DMS 273 (cell line): ENCODE measurements at regions not wholly inside any gene's neighbourhood (a gene's known extent, or its start where the extent isn't known, plus 50 kb on each side); places are given as distances from the start of the nearest gene placed in this dataset.

Experiments
- DNase-seq: peaks from one replicate; lab custom pipeline; 2025; ENCODE audit not compliant: unreplicated experiment; lab: John Stamatoyannopoulos, UW

DNA sequence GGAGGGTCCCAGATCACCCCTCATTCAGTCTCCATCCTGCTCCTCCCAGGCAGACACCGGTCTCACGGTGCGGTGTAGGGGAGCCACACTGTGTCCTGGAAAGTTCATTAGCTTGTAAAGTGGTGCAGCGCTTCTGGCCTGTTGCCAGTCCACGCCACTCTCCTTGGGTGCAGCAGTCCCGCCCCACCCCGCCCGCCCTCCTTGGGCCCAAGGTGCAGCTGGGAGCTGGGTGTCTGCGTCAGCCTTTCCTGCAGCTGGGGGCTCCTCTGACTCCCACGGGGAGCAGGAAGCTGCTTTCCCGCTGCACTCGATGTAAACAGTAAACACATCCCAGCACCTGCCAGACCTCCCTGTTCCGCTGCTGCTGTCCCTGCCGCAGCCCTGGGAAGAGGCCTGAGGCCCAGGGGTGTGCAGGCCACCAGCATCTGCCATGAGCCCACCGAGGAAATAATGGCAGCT lies 53.8 kb upstream of the ASB18 start:
- DNase-seq: no peak

GRCh38 chr2:236318401-236318800 lies 54.2 kb upstream of the ASB18 start:
- no peak for DNase-seq

- no peak for DNase-seq
These were observed 54.8 kb upstream of the ASB18 start for GRCh38 chr2:236319036-236319435.

DNA sequence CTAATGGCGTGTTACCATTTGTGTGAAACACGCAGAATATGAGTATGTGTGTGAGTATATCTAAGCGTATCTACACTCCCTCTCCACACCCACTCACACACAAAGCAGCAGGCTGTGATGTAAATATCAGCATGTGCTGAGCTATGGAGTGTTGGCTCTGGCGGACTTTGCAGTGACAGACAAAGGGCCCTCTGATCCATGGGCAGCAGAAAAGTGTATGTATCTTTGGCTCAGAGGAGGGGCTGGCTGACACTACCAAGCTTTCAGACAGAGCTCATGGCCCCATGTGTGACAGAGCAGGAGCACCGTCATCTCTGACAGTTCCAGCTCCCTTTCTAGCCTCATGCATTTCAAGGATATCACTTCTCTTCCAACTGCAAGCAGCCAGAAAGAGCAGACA lies 57.2 kb upstream of the ASB18 start:
- DNase-seq: no peak

- no peak for DNase-seq
These were observed 69.4 kb upstream of the ASB18 start for GRCh38 chr2:236333417-236334121.

- no peak for DNase-seq
These were observed 70.1 kb upstream of the ASB18 start for GRCh38 chr2:236334122-236334876.

GRCh38 chr2:236335696-236336574 lies 71.7 kb upstream of the ASB18 start:
- DNase-seq: no peak

GRCh38 chr2:236336575-236337464 lies 72.6 kb upstream of the ASB18 start:
- DNase-seq: no peak

DNA sequence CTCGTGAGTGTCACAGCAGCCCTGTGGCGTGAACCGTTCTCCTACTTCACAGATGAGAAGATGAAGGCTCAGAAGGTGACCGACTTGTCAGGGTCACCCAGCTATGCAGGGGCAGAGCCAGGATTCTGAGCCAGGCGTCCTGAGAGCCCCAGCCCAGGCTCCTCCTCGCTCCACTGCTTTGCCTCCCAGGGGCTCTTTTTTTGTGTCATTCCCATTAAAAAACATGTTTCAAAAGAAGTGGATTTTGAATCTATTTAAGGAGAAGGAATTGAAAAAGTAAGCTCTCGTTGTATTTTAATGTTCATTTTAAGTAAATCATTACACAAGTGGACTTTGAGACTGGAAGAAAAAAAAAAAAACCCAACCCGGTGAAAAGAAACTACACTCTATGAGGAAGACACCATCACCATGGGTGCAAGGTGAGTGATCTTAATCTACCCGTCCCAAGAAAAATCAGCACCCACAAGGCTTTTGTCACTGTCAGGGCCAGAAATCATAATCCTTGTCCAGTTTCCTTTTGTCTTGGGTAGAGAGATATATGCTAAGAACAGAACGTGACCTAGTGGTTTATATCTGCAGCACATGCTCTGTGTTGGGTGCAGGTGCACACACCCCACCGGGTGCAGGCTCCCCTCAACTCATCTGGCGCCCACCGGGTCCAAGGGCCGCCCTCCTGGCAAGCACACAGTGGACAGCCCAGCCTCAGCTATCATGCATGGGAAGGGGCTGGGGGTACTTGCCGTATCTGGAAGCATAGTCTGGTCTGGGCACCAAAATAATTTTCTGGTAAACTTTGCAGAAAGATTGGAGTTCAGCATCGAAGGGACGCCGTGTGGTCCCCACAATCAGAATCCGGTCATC lies 73.5 kb upstream of the ASB18 start:
- DNase-seq: no peak

DNA sequence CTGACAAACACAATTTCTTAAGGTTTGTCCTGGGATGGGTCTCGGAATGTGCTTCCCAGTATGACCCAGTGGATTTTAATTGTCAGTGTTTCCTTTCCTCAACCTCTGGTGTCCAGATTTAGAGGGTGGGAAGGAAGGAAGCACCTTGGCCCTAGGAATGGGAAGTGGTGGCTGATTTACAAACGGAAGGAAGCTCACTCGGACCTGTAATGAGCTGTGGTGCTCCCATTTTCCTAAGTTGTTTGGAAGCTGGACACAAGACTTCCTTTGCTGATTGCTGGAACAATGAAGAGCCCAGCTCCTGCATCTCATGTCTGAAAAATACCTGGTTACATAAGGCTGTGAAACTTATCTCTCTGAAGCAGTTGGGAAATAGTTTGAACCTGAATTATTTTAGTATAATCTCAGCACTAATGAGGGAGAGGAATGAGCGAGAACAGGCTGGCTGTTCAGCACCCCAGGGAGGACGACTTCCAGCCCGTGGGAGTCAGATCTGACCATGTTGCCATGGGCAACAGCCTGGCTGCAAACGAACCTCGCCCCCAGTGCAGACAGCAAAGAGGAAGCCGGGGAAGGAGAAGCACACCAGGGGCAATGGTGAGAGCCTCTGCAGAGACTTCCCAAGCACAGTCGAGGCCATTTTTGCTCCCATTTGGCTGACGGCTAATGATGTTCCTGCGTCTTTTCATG lies 74.4 kb upstream of the ASB18 start:
- DNase-seq: peak; percentile 67

GRCh38 chr2:236340251-236340650 lies 76.0 kb upstream of the ASB18 start:
- DNase-seq: no peak

GRCh38 chr2:236341067-236341466 lies 76.9 kb upstream of the ASB18 start:
- no peak for DNase-seq

- no peak for DNase-seq
These were observed 77.5 kb upstream of the ASB18 start for GRCh38 chr2:236341721-236342120.

DNA sequence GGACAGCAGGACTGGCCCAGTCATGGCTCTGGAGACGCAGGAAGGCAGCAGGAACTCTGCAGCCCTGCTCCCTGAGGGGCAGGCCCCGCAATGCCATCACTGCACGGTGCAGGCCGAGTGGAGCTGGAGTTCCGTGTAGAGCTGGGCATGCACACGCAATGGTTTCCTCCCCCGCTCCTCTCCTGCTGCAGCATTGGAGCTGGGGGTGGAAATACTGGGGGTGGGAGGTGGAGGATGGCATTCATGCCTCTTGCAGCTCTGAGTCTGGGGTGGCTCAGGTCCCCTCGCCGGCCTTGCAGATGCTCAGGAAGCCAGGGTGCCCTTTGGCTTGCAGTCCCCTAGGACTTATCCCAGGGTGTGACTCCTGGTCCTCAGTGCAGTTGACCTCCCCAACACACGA lies 78.3 kb upstream of the ASB18 start:
- DNase-seq: no peak

DNA sequence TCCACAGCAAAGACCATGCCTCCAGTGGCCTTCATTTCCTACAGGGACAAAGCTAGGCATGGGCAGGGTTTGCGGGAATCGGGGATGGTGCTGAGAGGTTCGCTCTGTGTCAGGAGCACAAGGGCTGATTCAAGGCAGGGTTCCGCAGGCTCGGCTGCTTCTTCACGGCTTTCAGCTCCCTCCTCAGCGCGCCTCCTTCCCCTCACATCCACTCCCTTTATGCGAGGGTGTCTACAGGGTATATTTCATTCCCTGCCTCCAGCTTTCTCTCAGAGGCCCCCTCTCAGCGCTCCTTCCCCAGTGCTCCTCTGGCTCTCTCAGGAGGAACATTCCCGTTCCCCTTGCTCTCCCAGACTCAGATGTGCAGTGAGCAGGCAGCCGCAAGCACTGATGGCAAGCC lies 78.7 kb upstream of the ASB18 start:
- no peak for DNase-seq

DNA sequence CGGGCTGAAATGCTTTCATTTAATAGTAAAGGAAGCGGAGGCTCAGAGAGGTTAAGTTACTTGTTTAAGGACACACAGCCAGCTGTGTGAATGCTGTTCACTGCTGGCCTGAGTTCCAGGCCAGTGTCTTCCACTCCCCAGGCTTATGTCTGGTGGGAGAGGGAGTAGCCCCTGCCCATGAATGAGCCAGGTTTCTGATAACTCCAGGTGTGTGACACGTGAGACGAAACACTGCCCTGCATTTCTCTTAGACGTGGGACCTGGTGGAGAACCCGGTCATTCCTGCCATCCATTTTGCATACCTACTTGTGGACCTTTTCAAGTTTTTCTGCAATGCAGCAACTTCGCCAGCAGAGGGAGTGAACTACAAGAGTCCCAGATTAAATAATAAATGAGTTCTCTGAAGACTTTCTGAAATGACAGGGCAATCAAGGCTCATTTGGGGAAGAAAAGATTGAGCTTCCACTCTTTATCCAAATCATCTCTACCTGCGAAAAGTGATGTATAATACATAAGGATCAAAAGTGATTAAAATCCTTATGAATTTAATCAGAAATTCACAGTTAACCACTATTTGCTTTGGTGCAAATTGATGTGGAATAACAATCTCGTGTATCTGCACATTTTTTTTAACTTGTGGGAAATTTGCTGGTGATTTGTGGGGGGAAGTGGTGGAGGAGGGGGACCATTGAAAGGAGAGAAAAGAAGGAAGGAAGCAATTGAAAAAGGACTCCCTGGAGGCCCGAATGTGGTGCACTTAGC lies 79.4 kb upstream of the ASB18 start:
- DNase-seq: peak; percentile 88

DNA sequence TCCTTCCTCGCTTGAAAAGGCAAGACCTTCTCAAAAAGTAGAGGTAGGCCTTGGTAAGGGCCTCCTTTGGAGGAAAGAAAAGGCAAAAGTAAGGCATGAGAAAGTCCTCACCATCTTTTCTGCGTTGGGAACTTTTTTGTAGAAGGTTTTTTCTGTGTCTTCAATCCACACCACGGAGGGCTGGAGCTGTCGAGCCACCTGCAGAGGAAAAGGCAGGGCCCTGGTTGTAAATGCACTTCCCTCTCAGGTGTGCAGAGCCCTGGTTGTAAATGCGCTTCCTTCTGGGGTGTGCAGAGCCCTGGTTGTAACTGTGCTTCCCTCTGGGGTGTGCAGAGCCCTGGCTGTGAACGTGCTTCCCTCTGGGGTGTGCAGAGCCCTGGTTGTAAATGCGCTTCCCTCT lies 80.2 kb upstream of the ASB18 start:
- no peak for DNase-seq

GRCh38 chr2:236345081-236345714 lies 81.0 kb upstream of the ASB18 start:
- no peak for DNase-seq
